ENCODE measurements at regions not wholly inside any gene's neighbourhood (a gene's known extent, or its start where the extent isn't known, plus 50 kb on each side); places are given as distances from the start of the nearest gene placed in this dataset.

DNA sequence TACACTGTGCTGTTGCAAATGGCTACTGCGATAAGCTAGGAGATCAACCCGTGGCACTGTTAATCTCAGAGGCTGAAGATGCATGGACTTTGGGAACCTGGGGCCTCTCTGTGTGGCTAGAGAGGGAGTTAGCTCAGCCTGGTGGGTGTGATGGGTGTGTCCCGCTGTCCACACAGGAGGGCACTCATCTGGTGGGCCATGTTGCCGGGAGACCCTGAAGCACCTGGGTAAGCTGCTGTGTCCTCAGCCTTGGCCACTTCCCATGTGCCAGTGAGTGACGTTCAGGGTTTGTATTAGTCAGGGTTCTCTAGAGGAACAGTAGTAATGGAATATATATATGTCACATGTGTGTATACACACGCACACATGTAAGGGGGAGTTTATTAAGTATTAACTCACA is 132.7 kb downstream of the ERMARD start:
- TF ChIP-seq EZH2 (IDR thresholded peaks at IDR 0.05; ENCODE audit: insufficient read depth, poor library complexity, severe bottlenecking), result no peak
- TF ChIP-seq EZH2phosphoT487 (IDR thresholded peaks at IDR 0.05; ENCODE audit: insufficient read depth, low read depth), result no peak
